ENCODE measurements at regions not wholly inside any gene's neighbourhood (a gene's known extent, or its start where the extent isn't known, plus 50 kb on each side); places are given as distances from the start of the nearest gene placed in this dataset.
A peak's percentile ranks its signal among the peaks of the same experiment; 100 is the strongest.

DNA sequence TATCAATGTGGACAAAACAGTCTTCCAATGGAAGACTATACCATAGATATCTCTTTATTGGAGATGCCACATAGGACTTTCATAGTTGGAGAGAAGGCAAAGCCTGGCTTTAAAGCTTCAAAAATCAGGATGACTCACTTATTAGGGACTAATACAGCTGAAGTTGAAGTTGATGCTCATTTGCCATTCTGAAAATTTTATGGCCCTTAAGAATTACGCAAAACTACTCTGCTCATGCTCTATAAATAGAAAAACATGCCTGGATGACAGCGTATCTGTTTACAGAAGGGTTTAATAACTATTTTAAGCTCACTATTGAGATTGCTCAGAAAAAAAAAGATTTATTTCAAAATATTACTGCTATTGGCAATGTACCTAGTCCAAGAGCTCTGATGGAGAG, 155.5 kb upstream of the DST start:
- Mint-ChIP-seq H3K36me3 (ENCODE audit: low read depth) (no peaks in the 10 kb centered on the region), H3K9me3 (no peaks in the 10 kb centered on the region), H3K27ac (no peak overlapping the region), H3K4me1 (peaks cover 35% of the 10 kb centered on the region), H3K4me3 (no peak overlapping the region), H3K27me3 (ENCODE audit: low read depth) (no peaks in the 10 kb centered on the region)
- TF ChIP-seq, protein P1, sequence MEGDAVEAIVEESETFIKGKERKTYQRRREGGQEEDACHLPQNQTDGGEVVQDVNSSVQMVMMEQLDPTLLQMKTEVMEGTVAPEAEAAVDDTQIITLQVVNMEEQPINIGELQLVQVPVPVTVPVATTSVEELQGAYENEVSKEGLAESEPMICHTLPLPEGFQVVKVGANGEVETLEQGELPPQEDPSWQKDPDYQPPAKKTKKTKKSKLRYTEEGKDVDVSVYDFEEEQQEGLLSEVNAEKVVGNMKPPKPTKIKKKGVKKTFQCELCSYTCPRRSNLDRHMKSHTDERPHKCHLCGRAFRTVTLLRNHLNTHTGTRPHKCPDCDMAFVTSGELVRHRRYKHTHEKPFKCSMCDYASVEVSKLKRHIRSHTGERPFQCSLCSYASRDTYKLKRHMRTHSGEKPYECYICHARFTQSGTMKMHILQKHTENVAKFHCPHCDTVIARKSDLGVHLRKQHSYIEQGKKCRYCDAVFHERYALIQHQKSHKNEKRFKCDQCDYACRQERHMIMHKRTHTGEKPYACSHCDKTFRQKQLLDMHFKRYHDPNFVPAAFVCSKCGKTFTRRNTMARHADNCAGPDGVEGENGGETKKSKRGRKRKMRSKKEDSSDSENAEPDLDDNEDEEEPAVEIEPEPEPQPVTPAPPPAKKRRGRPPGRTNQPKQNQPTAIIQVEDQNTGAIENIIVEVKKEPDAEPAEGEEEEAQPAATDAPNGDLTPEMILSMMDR (IDR thresholded peaks at IDR 0.05; ENCODE audit: unreplicated experiment in 3 of 3) = no peak

DNA sequence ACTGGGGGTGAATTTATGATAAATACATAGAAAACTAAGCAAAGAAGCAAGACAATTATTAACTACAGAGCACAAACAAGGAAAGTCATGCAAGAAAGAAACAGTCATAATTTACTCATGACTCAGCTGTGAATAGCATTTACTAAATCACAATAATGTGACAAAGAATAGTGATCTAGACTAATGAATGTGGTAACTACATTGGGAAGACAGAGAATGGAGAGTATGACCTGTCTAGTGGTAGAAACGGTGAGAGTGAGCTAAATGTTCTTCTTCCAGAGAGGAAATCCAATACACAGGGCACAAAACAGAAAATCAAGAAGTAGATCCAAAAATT, 153.5 kb upstream of the DST start:
- Mint-ChIP-seq H3K27ac (peak overlapping the region in 1 of 3 experiments; percentile 30), H3K36me3 (ENCODE audit: low read depth) (no peaks in the 10 kb centered on the region), H3K4me1 (peaks cover 26% of the 10 kb centered on the region), H3K27me3 (ENCODE audit: low read depth) (no peaks in the 10 kb centered on the region), H3K9me3 (no peaks in the 10 kb centered on the region), H3K4me3 (no peak overlapping the region)
- TF ChIP-seq, protein P1 (IDR thresholded peaks at IDR 0.05; ENCODE audit: unreplicated experiment in 3 of 3) = no peak

DNA sequence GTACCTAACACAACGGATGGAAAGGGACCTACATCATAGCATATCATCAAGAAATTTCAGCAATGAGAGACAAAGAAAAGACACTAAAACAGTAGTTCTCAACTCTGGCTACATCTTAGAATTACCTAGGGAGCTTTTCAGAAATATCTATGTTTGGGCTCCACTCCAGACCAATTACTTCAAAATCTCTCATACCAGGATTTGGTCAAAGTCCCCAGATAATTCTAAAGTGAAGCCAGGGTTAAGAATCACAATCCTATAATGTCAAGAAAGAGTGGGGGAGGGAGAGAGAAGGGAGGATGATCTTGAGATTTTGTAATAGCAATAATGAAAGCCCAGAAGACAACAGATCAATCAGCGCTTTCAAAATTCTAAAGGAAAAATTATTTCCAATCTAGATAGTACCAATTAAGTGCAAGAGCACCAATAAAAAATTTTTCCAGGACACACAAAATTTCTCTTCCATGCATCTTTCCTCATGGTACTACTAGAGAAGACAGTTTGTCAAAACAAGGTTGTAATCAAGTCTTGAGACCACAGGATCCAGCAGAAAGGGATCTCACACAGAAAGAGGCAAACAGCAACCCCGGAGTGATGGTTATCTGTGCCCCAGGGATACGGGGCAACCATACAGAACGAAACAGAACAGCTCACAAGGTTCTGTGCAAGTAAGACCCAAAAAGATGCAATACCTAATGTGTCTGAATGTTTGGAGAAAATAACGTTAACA, 152.9 kb upstream of the DST start:
- TF ChIP-seq, protein P1 (IDR thresholded peaks at IDR 0.05; ENCODE audit: unreplicated experiment in 3 of 3) = no peak
- H3K36me3 Mint-ChIP-seq (ENCODE audit: low read depth) = no peaks in the 10 kb centered on the region
- no peaks in the 10 kb centered on the region for H3K27me3 Mint-ChIP-seq (ENCODE audit: low read depth)
- no peak overlapping the region for H3K4me3 Mint-ChIP-seq
- H3K27ac Mint-ChIP-seq = peak overlapping the region in 1 of 3 experiments; percentile 30
- peaks cover 29% of the 10 kb centered on the region for H3K4me1 Mint-ChIP-seq
- no peaks in the 10 kb centered on the region for H3K9me3 Mint-ChIP-seq

DNA sequence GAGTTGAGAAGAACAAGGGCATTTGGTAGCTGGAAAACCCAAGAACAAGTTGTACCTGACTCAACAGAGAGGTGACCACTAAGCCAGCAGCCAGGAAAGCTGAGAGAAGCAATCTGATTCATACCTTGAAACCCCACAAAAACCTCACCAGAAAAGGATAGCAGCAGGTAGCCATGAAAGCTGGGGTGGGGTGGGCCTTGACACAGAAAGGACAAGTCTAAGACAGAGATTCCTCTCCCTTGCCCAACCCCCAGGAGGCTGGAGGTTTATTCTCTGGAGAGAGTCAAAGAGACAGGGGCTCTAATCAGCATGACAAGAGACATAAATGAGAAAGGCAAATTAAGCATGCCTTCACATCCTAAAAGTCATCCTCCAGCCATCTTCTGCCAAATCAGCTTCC, 151.7 kb upstream of the DST start:
- Mint-ChIP-seq H3K4me1 (peaks cover 30% of the 10 kb centered on the region), H3K4me3 (no peak overlapping the region), H3K9me3 (no peaks in the 10 kb centered on the region), H3K27me3 (ENCODE audit: low read depth) (no peaks in the 10 kb centered on the region), H3K27ac (no peak overlapping the region), H3K36me3 (ENCODE audit: low read depth) (no peaks in the 10 kb centered on the region)
- TF ChIP-seq, protein P1 (IDR thresholded peaks at IDR 0.05; ENCODE audit: unreplicated experiment in 3 of 3) = no peak

DNA sequence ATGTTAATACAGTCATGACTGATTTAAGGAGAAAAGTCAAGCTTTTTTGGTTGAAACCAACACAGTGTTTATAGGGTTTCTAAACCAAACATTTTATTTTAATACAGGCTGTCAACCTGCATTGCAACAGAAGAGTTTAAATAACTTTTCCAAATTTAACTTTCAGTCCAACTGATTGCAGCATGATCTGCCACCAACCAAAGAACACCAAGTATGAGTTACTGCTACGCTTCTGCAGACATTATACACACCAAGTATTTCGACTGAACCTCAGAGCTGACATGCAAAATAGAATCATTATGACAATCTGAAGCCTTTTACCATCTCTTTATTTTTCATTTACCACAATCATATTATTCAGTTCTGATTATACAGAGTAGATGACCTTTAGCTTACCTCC, 151.2 kb upstream of the DST start:
- Mint-ChIP-seq H3K27me3 (ENCODE audit: low read depth) (no peaks in the 10 kb centered on the region), H3K4me3 (no peak overlapping the region), H3K36me3 (ENCODE audit: low read depth) (no peaks in the 10 kb centered on the region), H3K4me1 (peaks cover 30% of the 10 kb centered on the region), H3K9me3 (no peaks in the 10 kb centered on the region), H3K27ac (no peak overlapping the region)
- TF ChIP-seq, protein P1 (IDR thresholded peaks at IDR 0.05; ENCODE audit: unreplicated experiment in 3 of 3) = no peak

DNA sequence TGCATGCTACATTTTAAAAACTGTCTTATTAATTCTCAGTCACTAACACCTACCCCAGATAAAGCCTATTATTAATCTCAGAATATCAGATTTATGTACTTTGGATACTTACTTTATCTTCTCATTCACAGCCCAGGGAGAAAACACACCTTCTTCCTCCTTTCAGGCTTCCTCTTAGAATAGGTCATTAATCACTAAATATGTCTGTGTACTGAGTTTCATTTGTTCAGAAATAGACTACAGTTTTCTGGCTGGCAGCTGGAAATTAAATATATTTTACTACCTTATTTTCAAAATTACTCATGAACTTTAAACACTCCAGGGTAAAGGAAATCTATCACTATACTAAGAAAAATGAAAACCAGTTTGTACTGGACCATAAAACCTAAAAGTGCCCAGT, 147.7 kb upstream of the DST start:
- Mint-ChIP-seq H3K9me3 (peaks cover 9% of the 10 kb centered on the region), H3K27me3 (ENCODE audit: low read depth) (no peaks in the 10 kb centered on the region), H3K27ac (no peak overlapping the region), H3K4me3 (no peak overlapping the region), H3K4me1 (peaks cover 17% of the 10 kb centered on the region), H3K36me3 (ENCODE audit: low read depth) (peaks cover 9% of the 10 kb centered on the region)
- TF ChIP-seq, protein P1 (IDR thresholded peaks at IDR 0.05; ENCODE audit: unreplicated experiment in 3 of 3) = no peak
